GM19397 (cell line): ENCODE measurements at regions not wholly inside any gene's neighbourhood (a gene's known extent, or its start where the extent isn't known, plus 50 kb on each side); places are given as distances from the start of the nearest gene placed in this dataset.

ENCODE experiments used
- ATAC-seq: cut with Tn5 transposase; IDR thresholded peaks from one replicate; pipeline ENCODE4 v1.9.1; 2021; ENCODE audit warnings: mild to moderate bottlenecking, moderate library complexity; ENCODE audit not compliant: unreplicated experiment

- no peak for ATAC-seq
These were observed 360.4 kb downstream of the SLC4A3 start for GRCh38 chr2:219987830-219988229.

DNA sequence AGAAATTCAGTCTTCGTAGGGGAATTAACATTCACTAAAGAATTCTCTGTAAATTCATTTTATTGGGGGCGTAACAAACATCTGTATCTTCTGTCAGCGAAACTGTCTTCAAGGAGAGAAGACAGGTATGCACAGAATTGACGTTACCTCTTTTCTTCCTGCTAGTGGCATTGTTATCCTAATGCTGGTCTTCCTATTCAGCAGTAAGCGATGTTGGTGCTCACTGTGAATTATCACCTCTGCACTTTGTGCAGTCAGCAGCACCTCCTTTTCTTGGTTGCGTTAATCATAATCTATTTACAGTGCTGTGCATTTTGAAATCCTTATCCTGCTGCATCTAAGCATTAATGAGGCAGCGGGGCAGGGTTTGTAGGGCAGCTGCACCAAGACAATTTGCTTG is 362.3 kb downstream of the SLC4A3 start:
- no peak for ATAC-seq

DNA sequence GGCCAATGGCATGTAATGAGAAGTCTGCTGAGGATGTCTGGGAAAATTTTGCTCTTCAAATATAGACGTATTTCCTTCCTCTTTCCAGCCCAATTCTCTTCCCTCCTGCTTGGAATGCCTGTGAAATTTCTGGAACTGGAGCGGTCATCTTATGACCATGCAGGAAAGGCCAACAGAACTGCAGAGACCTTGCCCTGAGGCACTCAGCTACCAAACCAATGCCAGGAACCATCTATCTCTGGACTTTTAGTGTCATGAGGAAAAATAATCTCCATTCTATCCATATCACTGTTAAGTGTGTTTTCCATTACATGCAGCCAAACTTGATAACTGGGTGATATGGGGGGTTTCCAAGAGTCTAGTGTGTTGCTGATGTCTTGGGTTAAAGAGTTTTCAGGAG is 363.7 kb downstream of the SLC4A3 start:
- no peak for ATAC-seq

- ATAC-seq, result no peak
These were observed 368.0 kb downstream of the SLC4A3 start for GRCh38 chr2:219995399-219995798.

- no peak for ATAC-seq
These were observed 368.7 kb downstream of the SLC4A3 start for GRCh38 chr2:219995991-219996765.

DNA sequence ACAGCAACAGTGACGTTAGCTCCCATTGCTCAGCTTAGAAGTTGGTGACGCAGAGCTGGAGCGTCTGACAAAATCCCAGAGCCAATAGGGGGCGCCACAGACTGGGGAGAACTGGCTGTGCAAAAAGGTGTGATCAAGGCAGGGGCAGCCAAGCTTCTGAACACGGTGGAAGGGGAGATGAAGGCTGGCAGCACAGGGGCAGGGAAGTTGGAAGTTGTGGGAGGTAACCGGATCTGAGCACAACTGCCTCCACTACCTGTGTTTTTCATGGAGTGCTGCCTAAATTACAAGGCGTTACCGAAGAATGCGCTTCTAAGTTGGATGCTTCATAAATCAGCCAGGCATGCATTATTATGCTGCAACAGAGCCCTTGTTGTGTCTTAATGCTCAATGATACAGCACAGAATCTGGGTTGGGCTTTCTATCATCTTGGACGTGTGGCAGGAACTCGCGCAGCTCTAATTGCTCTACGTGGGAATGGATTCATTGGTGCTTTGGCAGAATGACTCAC is 370.0 kb downstream of the SLC4A3 start:
- ATAC-seq, result no peak

DNA sequence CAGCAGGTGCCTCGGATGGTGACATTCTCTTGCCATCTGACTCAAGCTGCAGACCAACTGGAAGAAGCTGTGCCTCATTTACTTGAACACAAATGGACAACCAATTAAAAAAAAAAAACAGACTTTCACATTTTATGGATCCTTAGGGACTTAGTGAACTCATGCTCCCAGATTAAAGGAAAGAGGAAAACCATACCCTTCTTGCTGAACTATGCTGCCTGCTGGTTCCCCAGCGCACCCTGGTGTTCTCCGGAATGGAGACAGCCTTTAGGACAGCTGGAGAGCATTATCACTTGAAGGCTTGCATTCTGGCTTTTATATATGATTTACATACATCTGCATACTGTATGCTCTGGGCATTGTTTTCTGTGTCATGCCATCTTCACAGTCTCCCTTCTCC is 370.7 kb downstream of the SLC4A3 start:
- ATAC-seq, result no peak

DNA sequence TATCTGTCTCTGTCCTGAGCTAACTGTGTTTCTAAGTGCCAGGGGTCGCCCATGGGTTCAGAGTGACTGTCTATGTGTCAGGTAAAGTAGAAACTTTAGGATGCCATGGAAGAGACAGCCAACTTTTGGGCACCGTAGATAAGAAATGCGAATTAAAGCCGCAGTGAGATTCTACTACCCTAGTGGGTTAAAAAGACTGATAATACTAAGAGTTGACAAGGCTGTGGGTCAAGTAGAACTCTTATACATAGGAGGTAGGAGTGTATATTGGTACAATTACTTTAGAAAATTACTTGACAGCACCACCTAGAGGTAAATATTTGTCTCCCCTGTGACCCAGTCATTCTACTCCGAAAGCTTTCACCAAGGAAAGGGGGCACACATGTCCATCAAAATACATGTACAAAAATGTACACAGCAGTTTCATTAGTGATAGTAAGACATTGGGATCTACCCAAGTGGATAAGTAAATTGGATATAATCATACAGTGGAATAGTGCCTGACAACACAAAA is 371.3 kb downstream of the SLC4A3 start:
- ATAC-seq, result no peak

GRCh38 chr2:220000080-220000479 is 372.6 kb downstream of the SLC4A3 start:
- no peak for ATAC-seq

- no peak for ATAC-seq
These were observed 373.2 kb downstream of the SLC4A3 start for GRCh38 chr2:220000586-220000985.

- no peak for ATAC-seq
These were observed 374.3 kb downstream of the SLC4A3 start for GRCh38 chr2:220001751-220002150.

DNA sequence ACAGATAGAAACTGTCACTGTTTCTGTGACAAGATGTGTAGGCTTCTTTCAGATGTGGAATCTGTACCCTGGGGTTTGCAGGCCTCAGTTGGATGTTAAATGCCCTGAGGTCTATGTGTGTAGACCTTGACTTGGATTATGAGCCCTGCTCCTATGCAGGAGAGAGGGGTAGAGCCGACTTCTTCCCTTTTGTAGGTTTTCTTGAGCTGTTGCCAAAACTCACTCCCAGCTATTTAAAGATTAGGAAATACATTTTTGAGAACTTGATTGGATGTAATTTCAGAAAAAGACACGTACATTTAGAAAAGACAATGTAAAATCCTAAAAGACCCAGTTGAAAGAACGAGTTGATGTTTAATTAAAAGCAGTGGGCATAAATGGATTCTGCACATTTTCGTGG is 374.8 kb downstream of the SLC4A3 start:
- no peak for ATAC-seq

DNA sequence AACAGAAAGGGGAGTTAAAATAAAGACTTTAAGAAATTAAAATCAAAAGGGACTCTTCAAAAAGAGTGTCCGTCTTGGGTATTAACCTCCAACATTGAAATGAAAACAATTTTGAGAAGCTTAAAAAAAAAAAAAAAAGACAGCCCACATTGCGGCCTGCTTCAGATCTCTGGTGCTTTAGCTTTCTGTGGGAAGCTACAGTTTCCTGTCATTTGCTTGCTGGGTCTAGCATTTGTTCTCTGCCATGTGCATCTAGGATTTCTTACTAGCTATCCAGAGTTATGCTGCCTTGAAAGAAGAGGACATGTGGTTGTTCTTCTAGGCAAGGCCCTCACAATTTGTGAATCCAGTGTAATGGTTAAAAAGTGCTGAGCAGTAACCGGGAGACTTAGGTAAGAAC is 375.3 kb downstream of the SLC4A3 start:
- ATAC-seq, result no peak

DNA sequence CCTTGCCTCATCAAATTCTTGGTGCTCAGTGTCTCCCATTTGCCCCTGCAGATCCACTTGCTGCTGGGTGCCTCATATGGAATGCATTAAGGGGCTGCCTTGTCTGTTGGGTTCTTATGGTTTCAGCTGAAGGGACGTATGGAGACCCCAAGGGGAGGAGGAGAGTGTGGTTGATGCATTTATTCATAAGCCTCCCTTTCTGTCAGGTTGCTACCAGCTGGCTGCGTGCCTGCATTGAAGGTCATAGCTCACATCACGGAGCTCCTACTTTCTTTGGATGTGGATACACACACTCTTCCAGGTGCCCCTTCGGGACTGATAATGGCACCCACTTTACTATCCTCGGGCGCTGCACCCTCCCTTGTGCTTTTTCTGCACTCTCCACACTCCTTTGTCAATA is 377.9 kb downstream of the SLC4A3 start:
- no peak for ATAC-seq

DNA sequence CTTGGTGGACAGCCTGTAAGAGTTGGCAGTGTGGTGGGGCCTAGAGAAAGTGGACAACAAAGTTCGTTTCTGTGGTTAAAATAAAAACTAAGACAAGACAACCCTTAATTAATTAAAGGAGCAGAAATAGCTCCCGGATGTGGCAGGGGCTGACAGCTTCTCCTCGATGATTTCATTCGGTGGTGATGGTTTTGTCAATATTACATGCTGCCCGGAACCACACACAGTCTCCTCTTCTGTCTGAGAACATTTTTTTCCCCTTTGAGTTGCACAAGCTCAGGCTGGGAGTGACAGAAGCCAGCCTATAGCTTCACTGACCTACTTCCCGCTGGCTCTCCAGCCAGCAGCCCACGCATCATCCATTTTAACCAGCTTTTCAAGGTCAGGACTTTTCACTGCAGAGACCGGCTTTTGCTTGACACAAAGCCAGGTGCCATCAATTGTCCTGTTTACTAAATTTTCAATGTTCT is 378.8 kb downstream of the SLC4A3 start:
- ATAC-seq, result no peak

DNA sequence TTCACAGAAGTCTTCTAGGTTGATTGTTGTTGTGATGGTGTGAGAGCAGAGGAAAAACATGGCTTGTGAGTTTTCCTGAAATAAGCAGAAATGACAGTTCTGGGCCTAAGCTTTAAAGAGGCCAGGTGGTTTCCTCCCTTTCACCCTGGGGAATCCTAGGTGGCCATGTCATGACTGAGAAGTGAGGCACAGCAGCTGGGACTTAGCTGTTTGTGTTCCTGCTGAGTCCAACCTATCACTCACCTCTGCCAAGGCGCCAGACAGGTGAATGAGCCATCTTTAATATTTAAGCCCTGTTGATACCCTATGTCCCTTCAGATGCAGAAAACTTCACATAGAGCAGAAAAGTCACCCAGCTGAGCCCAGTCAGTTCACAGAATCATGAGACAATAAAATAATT is 384.4 kb downstream of the SLC4A3 start:
- no peak for ATAC-seq

DNA sequence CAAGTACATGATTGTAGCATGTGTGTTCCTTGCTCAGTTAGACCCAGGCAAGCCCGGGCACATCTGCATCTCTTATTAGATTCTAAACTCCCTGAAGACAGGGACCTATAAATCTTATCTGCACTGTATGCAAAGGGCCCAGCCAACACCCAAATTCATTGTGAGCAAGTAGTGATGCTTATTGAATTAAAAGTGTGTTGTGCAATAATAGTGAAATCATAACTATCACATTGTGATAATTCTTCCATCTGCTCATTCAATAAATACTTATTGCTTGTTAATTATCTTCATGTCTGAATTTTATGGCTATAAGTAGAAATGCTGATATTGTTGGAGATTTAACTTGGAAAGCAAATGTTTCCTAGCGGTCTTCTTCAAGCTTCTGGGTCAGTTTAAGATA is 387.5 kb downstream of the SLC4A3 start:
- no peak for ATAC-seq

DNA sequence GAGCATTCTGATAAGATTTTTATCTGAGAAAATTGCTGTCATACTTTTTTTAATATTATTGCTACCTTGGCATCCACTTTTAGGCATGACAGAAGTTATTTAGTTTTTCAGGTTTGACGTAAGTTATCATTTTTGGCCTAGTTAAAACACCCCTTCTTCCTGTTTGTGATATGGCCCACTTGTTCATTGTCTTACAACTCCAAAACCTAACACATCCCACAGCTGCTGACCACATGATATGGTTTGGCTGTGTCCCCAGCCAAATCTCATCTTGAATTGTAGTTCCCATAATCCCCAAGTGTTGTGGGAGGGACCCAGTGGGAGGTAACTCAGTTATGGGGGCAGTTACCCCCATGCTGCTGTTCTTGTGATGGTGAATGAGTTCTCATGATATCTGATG is 388.1 kb downstream of the SLC4A3 start:
- no peak for ATAC-seq

DNA sequence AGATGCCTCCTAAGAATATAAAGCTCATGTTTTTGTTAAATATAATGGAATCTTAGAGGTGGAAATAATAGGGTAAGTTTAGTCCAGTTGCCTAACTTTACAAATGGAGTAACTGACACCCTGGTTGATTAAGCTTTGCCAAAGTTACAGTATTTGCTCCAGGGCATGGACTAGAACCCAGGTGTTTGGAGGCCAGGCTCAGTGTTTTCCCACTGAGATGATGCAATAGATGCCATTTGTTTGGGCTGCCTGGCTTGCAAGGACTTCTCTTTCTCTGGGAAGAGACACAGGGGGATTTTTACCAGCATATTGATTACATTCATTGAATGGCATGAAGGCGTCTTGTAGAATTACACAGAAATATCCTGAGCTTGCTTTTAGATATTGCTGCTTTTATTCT is 397.8 kb downstream of the SLC4A3 start:
- no peak for ATAC-seq

DNA sequence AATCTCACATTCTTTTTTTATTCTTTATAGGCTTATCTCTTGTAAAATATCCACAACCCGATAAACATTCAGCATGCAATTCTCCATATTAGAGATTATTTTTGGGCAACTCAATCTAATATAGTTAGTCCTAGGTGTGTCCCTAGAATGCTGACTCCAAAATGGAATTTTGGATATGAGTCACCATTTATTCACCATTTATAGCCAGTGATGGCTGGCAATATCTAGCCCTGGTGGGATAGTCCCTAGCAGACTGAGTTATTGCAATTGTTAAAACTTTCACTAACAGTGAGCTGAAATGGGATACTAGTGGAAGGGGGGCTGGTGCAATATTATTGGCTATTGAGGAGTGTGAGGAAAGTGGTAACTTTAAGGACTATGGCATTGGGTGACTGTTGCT is 401.6 kb downstream of the SLC4A3 start:
- ATAC-seq, result no peak

DNA sequence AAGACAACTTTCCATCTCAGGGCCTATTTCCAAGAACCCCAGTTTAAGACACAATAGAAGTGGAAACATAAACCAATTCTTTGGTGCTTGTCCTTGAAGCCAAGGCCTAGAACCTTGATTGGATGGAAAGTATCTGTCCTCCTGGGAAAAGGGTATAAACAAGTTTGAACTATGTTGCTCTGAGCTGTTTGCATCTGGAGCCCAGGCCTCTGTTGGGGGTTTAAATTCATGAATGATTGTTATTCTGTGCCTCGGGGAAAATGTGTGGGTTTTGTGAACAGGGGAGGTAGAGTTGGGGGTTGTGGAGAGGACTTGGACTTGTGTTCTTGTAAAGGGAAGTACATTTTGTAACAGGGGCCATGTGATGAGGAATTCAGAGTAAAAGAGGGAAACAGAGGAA is 406.1 kb downstream of the SLC4A3 start:
- ATAC-seq, result no peak

DNA sequence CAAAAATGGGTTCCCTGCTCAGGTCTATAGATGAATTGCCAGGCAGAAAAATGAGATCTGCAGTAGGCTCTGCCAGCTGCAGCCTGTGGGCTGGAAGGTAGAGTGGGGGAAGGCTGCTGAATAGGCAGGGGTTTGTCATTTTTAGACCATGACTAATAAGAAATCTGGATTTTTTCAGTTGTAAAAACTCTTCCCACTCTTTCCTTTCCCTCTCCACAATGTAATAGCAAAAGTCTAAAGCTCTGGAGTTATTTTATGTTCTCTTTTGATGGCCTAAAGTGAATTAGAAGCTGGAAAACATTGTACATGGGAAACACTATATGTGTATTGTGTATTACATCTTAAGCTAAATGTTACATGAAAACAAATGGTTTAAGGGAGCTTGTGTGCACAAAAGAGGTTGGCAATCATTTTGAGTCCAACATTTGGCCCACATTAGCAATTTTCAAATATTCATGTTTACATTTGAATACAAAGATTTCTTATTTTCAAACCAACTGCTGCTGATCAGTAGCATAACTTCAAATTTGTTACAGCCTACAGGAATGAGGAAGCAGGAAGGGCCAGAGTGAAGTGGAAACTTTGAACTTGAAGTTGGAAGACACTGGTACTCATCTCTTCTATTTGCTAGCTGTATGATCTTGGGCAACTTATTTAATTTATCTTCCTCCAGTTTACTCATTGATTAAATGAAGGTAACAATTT is 407.1 kb downstream of the SLC4A3 start:
- no peak for ATAC-seq
